H1 (cell line): ENCODE measurements at regions not wholly inside any gene's neighbourhood (a gene's known extent, or its start where the extent isn't known, plus 50 kb on each side); places are given as distances from the start of the nearest gene placed in this dataset.

Experiments used
- TF ChIP-seq, protein P1 (sequence below): IDR thresholded peaks from 2 replicates; pipeline ENCODE4 v1.6.1; 2011; ENCODE audit warnings: low read length, improper control_type of control experiment

DNA sequence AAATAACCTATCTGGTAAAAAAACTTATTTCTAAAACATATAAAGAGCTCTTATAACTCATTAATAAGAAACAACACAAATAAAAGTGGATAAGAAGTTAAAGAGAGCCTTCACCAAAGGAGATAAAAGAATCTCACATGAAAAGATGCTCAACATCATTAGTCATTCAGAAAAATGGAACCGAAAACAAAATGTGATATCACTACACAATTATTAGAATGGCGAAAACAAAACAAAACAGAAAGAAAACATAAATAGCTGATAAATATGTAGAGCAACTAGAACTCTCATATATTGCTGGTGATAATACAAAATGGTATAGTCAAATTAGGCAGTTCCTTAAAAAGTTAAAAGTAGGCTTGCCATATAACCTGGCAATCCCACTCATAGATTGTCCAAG lies 1109.3 kb downstream of the PLA2G4A start (continued):
- TF ChIP-seq, protein P1, sequence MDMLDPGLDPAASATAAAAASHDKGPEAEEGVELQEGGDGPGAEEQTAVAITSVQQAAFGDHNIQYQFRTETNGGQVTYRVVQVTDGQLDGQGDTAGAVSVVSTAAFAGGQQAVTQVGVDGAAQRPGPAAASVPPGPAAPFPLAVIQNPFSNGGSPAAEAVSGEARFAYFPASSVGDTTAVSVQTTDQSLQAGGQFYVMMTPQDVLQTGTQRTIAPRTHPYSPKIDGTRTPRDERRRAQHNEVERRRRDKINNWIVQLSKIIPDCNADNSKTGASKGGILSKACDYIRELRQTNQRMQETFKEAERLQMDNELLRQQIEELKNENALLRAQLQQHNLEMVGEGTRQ, result no peak
- TF ChIP-seq, all 59 proteins: peak for 0
